ENCODE measurements at regions not wholly inside any gene's neighbourhood (a gene's known extent, or its start where the extent isn't known, plus 50 kb on each side); places are given as distances from the start of the nearest gene placed in this dataset.
"Not testable (repeated sequence)": the region's sequence is repeated elsewhere in the genome, so short reads cannot be mapped to it uniquely, and the experiment has no call there.

DNA sequence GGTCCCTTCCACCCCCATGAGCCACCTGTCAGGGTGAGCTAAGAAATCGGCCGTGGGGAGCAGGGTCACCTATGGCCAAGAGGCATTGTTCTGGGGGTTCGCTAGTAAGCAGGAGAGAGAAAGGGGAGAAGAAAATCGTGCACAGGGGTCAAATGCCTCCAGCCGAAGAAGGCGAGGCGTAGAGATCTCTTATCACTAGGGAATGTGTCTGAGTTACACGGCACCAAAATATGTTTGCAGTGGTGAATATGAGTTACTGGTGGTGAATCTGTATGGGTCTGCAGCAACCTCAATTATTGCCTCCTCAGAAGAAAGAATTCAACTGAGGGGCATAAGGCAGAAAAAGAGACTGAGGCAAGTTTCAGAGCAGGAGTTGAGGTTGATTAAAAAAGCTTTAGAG is 54.2 kb upstream of the RABGAP1L start:
- Histone ChIP-seq H3K4me3 (no peak overlapping the region), H3K27me3 (peaks cover 3% of the 10 kb centered on the region; the same call in 1 of the 2 replicates), H3K36me3 (no peaks in the 10 kb centered on the region), H3K9me3 (no peaks in the 10 kb centered on the region)
- no peak for DNase-seq

DNA sequence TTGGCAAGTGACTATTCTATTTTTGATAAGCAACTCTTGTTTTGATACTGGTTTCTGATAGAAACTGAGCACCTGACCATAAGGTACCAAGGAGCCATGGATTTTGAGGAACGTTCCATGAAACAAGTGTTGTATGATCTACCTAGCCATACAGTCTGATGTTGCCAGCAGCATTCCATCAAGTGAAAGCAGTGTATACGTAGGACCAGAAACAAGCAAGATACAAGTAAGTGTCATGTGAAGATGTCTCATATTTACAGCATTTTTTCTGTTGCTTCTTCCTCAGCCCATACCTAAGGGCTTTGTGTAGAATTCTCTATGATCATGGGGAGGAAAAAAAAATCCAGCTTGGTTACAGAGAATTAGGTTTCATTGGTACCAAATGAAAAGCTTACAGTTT is 55.6 kb upstream of the RABGAP1L start:
- H3K27me3 ChIP-seq: peaks cover 7% of the 10 kb centered on the region
- DNase-seq: no peak

GRCh38 chr1:174101976-174102375 is 57.3 kb upstream of the RABGAP1L start:
- not testable (repeated sequence) for H3K9me3 ChIP-seq

More for the DNA sequence above, 55.6 kb upstream of the RABGAP1L start:
- Histone ChIP-seq H3K4me3 (no peak overlapping the region), H3K9me3 (0 out of 2 replicates have a peak, but pooled peaks cover 2% of the 10 kb centered on the region), H3K36me3 (no peaks in the 10 kb centered on the region)

GRCh38 chr1:174097426-174097825 is 61.9 kb upstream of the RABGAP1L start:
- no peak for DNase-seq
- peaks cover 6% of the 10 kb centered on the region for H3K27me3 ChIP-seq

More at GRCh38 chr1:174101976-174102375, 57.3 kb upstream of the RABGAP1L start:
- H3K27me3 ChIP-seq, H3K36me3 ChIP-seq, DNase-seq, H3K4me3 ChIP-seq: not testable (repeated sequence)

DNA sequence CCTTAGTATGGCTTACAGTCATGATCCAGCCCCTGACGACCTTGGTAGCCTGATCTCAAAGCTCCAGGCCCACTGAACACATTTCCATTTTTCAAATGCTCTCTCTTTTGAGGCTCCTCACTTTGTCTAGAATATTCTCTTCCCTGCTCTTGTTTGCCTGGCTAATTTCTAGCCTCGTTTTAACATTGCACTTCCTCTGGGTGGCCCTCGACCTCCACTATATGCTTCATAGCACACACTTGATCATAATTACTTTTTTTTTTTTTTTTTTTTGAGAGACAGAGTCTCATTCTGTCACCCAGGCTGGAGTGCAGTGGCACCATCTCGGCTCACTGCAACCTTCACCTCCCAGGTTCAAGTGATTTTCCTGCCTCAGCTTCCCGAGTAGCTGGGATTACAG is 65.5 kb upstream of the RABGAP1L start:
- not testable (repeated sequence) for H3K27me3 ChIP-seq, H3K36me3 ChIP-seq, DNase-seq, H3K9me3 ChIP-seq, H3K4me3 ChIP-seq

More at GRCh38 chr1:174097426-174097825, 61.9 kb upstream of the RABGAP1L start:
- peaks cover 2% of the 10 kb centered on the region; the same call in 1 of the 2 replicates for H3K9me3 ChIP-seq
- no peaks in the 10 kb centered on the region for H3K36me3 ChIP-seq
- H3K4me3 ChIP-seq: no peak overlapping the region

DNA sequence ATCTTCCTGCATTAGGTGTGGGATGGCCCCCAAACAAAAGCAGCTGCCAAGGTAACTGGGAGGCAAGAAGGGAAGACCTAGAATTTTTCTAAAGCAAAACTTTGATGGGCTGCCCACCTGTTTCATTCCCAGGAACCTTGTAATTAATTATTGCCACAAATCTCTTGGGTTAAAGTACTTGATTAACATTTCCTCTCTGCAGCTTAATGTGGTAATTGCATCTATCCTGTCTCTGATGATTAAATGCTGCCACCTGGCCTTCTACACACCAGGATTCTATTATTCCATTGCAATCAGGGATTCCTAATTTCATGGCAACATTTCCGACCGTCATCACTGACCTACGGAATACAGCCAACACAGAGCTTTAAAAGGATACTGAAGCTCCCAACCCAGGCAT is 68.3 kb upstream of the RC3H1 start:
- DNase-seq: no peak
- peaks cover 9% of the 10 kb centered on the region for H3K9me3 ChIP-seq
- H3K36me3 ChIP-seq: no peaks in the 10 kb centered on the region
- H3K4me3 ChIP-seq: no peak overlapping the region
- H3K27me3 ChIP-seq: no peaks in the 10 kb centered on the region; the same call in 1 of the 2 replicates

DNA sequence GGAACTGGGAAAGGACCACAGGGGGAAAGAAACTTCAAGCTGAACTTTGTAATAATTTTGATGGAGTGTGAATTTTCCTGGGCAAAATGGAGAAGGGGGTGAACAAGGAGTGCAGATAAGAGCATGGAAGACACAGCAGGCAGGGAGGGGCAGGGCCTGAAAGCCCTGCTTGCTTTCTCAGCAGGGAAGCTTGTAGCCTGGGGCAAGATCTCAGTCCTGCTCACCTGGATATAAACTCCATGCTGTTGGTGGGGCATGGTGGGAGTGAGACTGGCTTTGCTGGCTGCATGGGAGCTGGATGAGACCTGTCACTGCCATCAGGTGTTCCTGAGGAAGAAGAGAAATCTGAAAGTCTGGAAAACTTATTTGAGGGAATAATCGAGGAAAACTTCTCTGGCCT is 58.7 kb upstream of the RC3H1 start:
- no peak for DNase-seq
- Histone ChIP-seq H3K4me3 (no peak overlapping the region), H3K27me3 (no peaks in the 10 kb centered on the region; the same call in 1 of the 2 replicates), H3K36me3 (no peaks in the 10 kb centered on the region), H3K9me3 (peaks cover under 1% of the 10 kb centered on the region; the same call in 1 of the 2 replicates)

GRCh38 chr1:174079796-174080195 is 57.6 kb upstream of the RC3H1 start:
- no peak for DNase-seq
- no peak overlapping the region for H3K4me3 ChIP-seq
- H3K36me3 ChIP-seq: no peaks in the 10 kb centered on the region
- no peaks in the 10 kb centered on the region; the same call in 1 of the 2 replicates for H3K27me3 ChIP-seq
- no peaks in the 10 kb centered on the region; the same call in 1 of the 2 replicates for H3K9me3 ChIP-seq

DNA sequence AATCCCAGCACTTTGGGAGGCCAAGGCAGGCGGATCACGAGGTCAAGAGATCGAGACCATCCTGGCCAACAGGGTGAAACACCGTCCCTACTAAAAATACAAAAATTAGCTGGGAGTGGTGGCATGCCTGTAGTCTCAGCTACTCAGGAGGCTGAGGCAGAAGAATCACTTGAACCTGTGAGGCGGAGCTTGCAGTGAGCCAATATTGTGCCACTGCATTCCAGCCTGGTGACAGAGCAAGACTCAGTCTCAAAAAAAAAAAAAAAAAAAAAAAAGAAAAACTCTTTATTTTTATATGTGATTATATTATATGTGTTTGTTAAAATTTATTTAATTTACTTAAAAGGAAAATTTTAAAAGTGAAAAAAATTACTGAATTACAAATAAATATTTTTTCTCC is 56.8 kb upstream of the RC3H1 start:
- H3K36me3 ChIP-seq, H3K4me3 ChIP-seq, H3K9me3 ChIP-seq, H3K27me3 ChIP-seq: not testable (repeated sequence)
- peak; percentile 5 for DNase-seq

- Histone ChIP-seq H3K27me3 (no peaks in the 10 kb centered on the region; the same call in 1 of the 2 replicates), H3K9me3 (no peaks in the 10 kb centered on the region; the same call in 1 of the 2 replicates), H3K36me3 (no peaks in the 10 kb centered on the region), H3K4me3 (no peak overlapping the region)
- no peak for DNase-seq
These were observed 55.8 kb upstream of the RC3H1 start for GRCh38 chr1:174077749-174078490.

GRCh38 chr1:174075245-174075692 is 53.1 kb upstream of the RC3H1 start:
- DNase-seq: no peak
- H3K9me3 ChIP-seq: no peaks in the 10 kb centered on the region

GRCh38 chr1:174074757-174075156 is 52.6 kb upstream of the RC3H1 start:
- Histone ChIP-seq H3K9me3 (no peaks in the 10 kb centered on the region), H3K4me3 (no peak overlapping the region), H3K36me3 (no peaks in the 10 kb centered on the region), H3K27me3 (no peaks in the 10 kb centered on the region)
- DNase-seq: no peak

More at GRCh38 chr1:174075245-174075692, 53.1 kb upstream of the RC3H1 start:
- Histone ChIP-seq H3K4me3 (no peak overlapping the region), H3K27me3 (no peaks in the 10 kb centered on the region), H3K36me3 (no peaks in the 10 kb centered on the region)

DNA sequence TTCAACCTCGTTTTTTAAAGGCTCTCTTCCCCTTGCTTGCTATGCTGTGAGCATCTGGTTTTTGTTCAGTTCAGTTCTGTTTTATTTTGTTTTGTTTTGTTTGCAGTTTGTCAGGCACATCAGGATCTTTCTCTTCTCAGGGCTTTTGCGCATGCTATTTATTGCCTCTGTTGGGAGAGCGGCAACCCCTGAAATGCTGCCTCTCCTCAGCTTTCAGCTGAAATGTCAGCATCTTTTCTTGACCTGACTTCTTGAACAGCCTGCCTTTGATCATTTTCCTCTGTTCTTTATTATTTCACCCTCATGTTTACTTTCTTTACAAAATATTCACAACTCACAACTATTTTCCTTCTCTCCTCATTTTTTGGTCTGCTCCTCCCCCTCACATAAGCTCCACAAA is 50.4 kb upstream of the RC3H1 start:
- no peaks in the 10 kb centered on the region for H3K9me3 ChIP-seq
- H3K27me3 ChIP-seq: 0 out of 2 replicates have a peak, but pooled peaks cover 2% of the 10 kb centered on the region
- H3K4me3 ChIP-seq: no peak overlapping the region
- DNase-seq: no peak
- no peaks in the 10 kb centered on the region for H3K36me3 ChIP-seq
